Naive B cell (primary cell): ENCODE measurements at regions not wholly inside any gene's neighbourhood (a gene's known extent, or its start where the extent isn't known, plus 50 kb on each side); places are given as distances from the start of the nearest gene placed in this dataset.
A peak's percentile ranks its signal among the peaks of the same experiment; 100 is the strongest.
"Not testable (repeated sequence)": the region's sequence is repeated elsewhere in the genome, so short reads cannot be mapped to it uniquely, and the experiment has no call there.

ENCODE experiments used
- ATAC-seq, 2 donors: fragments of 150-1000 bp; cut with Tn5 transposase; 2 replicates each; pipeline ENCODE4 v1.10.0; 2021; ENCODE audit warnings: low read depth in 2 of 2, mild to moderate bottlenecking in 2 of 2, moderate library complexity in 2 of 2
- DNase-seq: peaks from one replicate; pipeline ENCODE4 v3.0.0; 2022
- H3K27ac Mint-ChIP-seq, 6 donors: one replicate each; pipeline ENCODE4 v1.8.0; 2020 to 2022; ENCODE audit warnings: mild to moderate bottlenecking in 6 of 6, mixed read lengths in 6 of 6, moderate library complexity in 5 of 6, inconsistent platforms in 2 of 6
- H3K27me3 Mint-ChIP-seq, 3 donors: one replicate each; pipeline ENCODE4 v1.8.0; 2021 to 2022; ENCODE audit warnings: mixed read lengths in 3 of 3, mild to moderate bottlenecking in 1 of 3
- H3K36me3 Mint-ChIP-seq, 2 donors: one replicate each; pipeline ENCODE4 v1.8.0; 2020 to 2022; ENCODE audit warnings: mixed read lengths in 2 of 2, inconsistent platforms in 1 of 2, mild to moderate bottlenecking in 1 of 2
- H3K4me1 Mint-ChIP-seq, 3 donors: one replicate each; pipeline ENCODE4 v1.8.0; 2020 to 2022; ENCODE audit warnings: mixed read lengths in 3 of 3, inconsistent platforms in 1 of 3, mild to moderate bottlenecking in 1 of 3, moderate library complexity in 1 of 3
- H3K4me3 Mint-ChIP-seq, 8 donors: one replicate each; pipeline ENCODE4 v1.8.0; 2020 to 2022; ENCODE audit warnings: mild to moderate bottlenecking in 8 of 8, mixed read lengths in 8 of 8, moderate library complexity in 8 of 8, inconsistent platforms in 2 of 8
- H3K9me3 Mint-ChIP-seq, 7 donors: one replicate each; pipeline ENCODE4 v1.8.0; 2020 to 2022; ENCODE audit warnings: mixed read lengths in 7 of 7, mild to moderate bottlenecking in 5 of 7, inconsistent platforms in 2 of 7, moderate library complexity in 1 of 7

- DNase-seq: no peak
- Mint-ChIP-seq H3K27ac (no peak overlapping the region), H3K27me3 (no peaks in the 10 kb centered on the region), H3K4me1 (peaks cover 0 to 4% (median 0%) of the 10 kb centered on the region in 3 donors), H3K4me3 (no peak overlapping the region), H3K9me3 (peaks cover 0 to 9% (median 0%) of the 10 kb centered on the region in 7 donors), H3K36me3 (no peaks in the 10 kb centered on the region)
- ATAC-seq: no peak
Measured at GRCh38 chr6:120290964-120291363, 941.4 kb upstream of the MAN1A1 start.

- DNase-seq (no peak), ATAC-seq (no peak)
- no peak overlapping the region for H3K27ac Mint-ChIP-seq
- H3K36me3 Mint-ChIP-seq: no peaks in the 10 kb centered on the region
- H3K4me3 Mint-ChIP-seq: no peak overlapping the region
- H3K4me1 Mint-ChIP-seq: no peaks in the 10 kb centered on the region
- no peaks in the 10 kb centered on the region for H3K27me3 Mint-ChIP-seq
- no peaks in the 10 kb centered on the region for H3K9me3 Mint-ChIP-seq
Measured at GRCh38 chr6:120282005-120282404, 932.4 kb upstream of the MAN1A1 start.

GRCh38 chr6:120279466-120280167 is 930.1 kb upstream of the MAN1A1 start:
- DNase-seq: no peak
- H3K4me3 Mint-ChIP-seq: no peak overlapping the region
- no peaks in the 10 kb centered on the region for H3K36me3 Mint-ChIP-seq
- H3K27ac Mint-ChIP-seq: no peak overlapping the region
- peaks cover 4 to 13% (median 12%) of the 10 kb centered on the region in 3 donors for H3K4me1 Mint-ChIP-seq
- no peaks in the 10 kb centered on the region for H3K9me3 Mint-ChIP-seq
- H3K27me3 Mint-ChIP-seq: no peaks in the 10 kb centered on the region
- ATAC-seq: no peak

- H3K27ac Mint-ChIP-seq: no peak overlapping the region
- no peaks in the 10 kb centered on the region for H3K36me3 Mint-ChIP-seq
- ATAC-seq (no peak), DNase-seq (no peak)
- H3K9me3 Mint-ChIP-seq: no peaks in the 10 kb centered on the region
- H3K4me1 Mint-ChIP-seq: peaks cover 10 to 21% (median 20%) of the 10 kb centered on the region in 3 donors
- H3K4me3 Mint-ChIP-seq: no peak overlapping the region
- no peaks in the 10 kb centered on the region for H3K27me3 Mint-ChIP-seq
Measured at GRCh38 chr6:120278689-120279396, 929.3 kb upstream of the MAN1A1 start.

GRCh38 chr6:120274547-120274946 is 925.0 kb upstream of the MAN1A1 start:
- Mint-ChIP-seq H3K9me3 (peaks cover 0 to 12% (median 7%) of the 10 kb centered on the region in 7 donors), H3K4me1 (peaks cover 16 to 25% (median 21%) of the 10 kb centered on the region in 3 donors), H3K27ac (peak overlapping the region; percentile 32 to 91 (median 65)), H3K4me3 (peak overlapping the region in 4 of 8 donors; percentile 7 to 76 (median 38)), H3K27me3 (no peaks in the 10 kb centered on the region), H3K36me3 (no peaks in the 10 kb centered on the region)
- DNase-seq: peak; percentile 45
- ATAC-seq: peak; percentile 95 to 99

- peak overlapping the region in 1 of 6 donors; percentile 37 for H3K27ac Mint-ChIP-seq
- ATAC-seq (no peak), DNase-seq (no peak)
- no peaks in the 10 kb centered on the region for H3K27me3 Mint-ChIP-seq
- H3K4me1 Mint-ChIP-seq: peaks cover 16 to 25% (median 21%) of the 10 kb centered on the region in 3 donors
- no peak overlapping the region for H3K4me3 Mint-ChIP-seq
- peaks cover 0 to 12% (median 7%) of the 10 kb centered on the region in 7 donors for H3K9me3 Mint-ChIP-seq
- no peaks in the 10 kb centered on the region for H3K36me3 Mint-ChIP-seq
Measured at GRCh38 chr6:120273411-120273810, 923.9 kb upstream of the MAN1A1 start.

GRCh38 chr6:120272038-120272437 is 922.5 kb upstream of the MAN1A1 start:
- H3K36me3 Mint-ChIP-seq: no peaks in the 10 kb centered on the region
- H3K4me1 Mint-ChIP-seq: peaks cover 16 to 25% (median 21%) of the 10 kb centered on the region in 3 donors
- no peak for ATAC-seq
- no peak overlapping the region for H3K27ac Mint-ChIP-seq
- DNase-seq: no peak
- peaks cover 0 to 12% (median 7%) of the 10 kb centered on the region in 7 donors for H3K9me3 Mint-ChIP-seq
- H3K4me3 Mint-ChIP-seq: no peak overlapping the region
- no peaks in the 10 kb centered on the region for H3K27me3 Mint-ChIP-seq

- H3K9me3 Mint-ChIP-seq: peaks cover 0 to 12% (median 9%) of the 10 kb centered on the region in 7 donors
- DNase-seq, ATAC-seq, H3K4me3 Mint-ChIP-seq, H3K27ac Mint-ChIP-seq, H3K27me3 Mint-ChIP-seq, H3K36me3 Mint-ChIP-seq, H3K4me1 Mint-ChIP-seq: not testable (repeated sequence)
Measured at GRCh38 chr6:120268256-120268655, 918.7 kb upstream of the MAN1A1 start.

GRCh38 chr6:120262354-120262753 is 912.8 kb upstream of the MAN1A1 start:
- Mint-ChIP-seq H3K27ac (no peak overlapping the region), H3K4me3 (no peak overlapping the region), H3K36me3 (no peaks in the 10 kb centered on the region), H3K9me3 (peaks cover 0 to 6% (median 2%) of the 10 kb centered on the region in 7 donors), H3K27me3 (peaks cover 0 to 7% (median 0%) of the 10 kb centered on the region in 3 donors), H3K4me1 (peaks cover 0 to 2% (median 0%) of the 10 kb centered on the region in 3 donors)
- no peak for ATAC-seq
- DNase-seq: no peak

GRCh38 chr6:120260636-120261035 is 911.1 kb upstream of the MAN1A1 start:
- no peak overlapping the region for H3K27ac Mint-ChIP-seq
- H3K4me3 Mint-ChIP-seq: no peak overlapping the region
- ATAC-seq: no peak
- no peaks in the 10 kb centered on the region for H3K36me3 Mint-ChIP-seq
- no peaks in the 10 kb centered on the region for H3K27me3 Mint-ChIP-seq
- no peak for DNase-seq
- H3K9me3 Mint-ChIP-seq: peaks cover 0 to 6% (median 2%) of the 10 kb centered on the region in 7 donors
- H3K4me1 Mint-ChIP-seq: peaks cover 0 to 2% (median 0%) of the 10 kb centered on the region in 3 donors

GRCh38 chr6:120254651-120255050 is 905.1 kb upstream of the MAN1A1 start:
- ATAC-seq (no peak), DNase-seq (no peak)
- H3K27ac Mint-ChIP-seq: peak overlapping the region in 1 of 6 donors; percentile 2
- H3K27me3 Mint-ChIP-seq: no peaks in the 10 kb centered on the region
- H3K4me1 Mint-ChIP-seq: peaks cover 0 to 3% (median 3%) of the 10 kb centered on the region in 3 donors
- H3K4me3 Mint-ChIP-seq: no peak overlapping the region
- peaks cover 0 to 3% (median 0%) of the 10 kb centered on the region in 7 donors for H3K9me3 Mint-ChIP-seq
- no peaks in the 10 kb centered on the region for H3K36me3 Mint-ChIP-seq

GRCh38 chr6:120248451-120248850 is 898.9 kb upstream of the MAN1A1 start:
- no peak overlapping the region for H3K27ac Mint-ChIP-seq
- ATAC-seq (no peak), DNase-seq (no peak)
- no peaks in the 10 kb centered on the region for H3K4me1 Mint-ChIP-seq
- H3K4me3 Mint-ChIP-seq: no peak overlapping the region
- H3K36me3 Mint-ChIP-seq: no peaks in the 10 kb centered on the region
- peaks cover 0 to 4% (median 0%) of the 10 kb centered on the region in 3 donors for H3K27me3 Mint-ChIP-seq
- peaks cover 0 to 11% (median 4%) of the 10 kb centered on the region in 7 donors for H3K9me3 Mint-ChIP-seq

- H3K9me3 Mint-ChIP-seq: peaks cover 10 to 45% (median 26%) of the 10 kb centered on the region in 7 donors
Measured at GRCh38 chr6:120237221-120237620, 887.7 kb upstream of the MAN1A1 start.

GRCh38 chr6:120230008-120230407 is 880.4 kb upstream of the MAN1A1 start:
- Mint-ChIP-seq H3K27ac (peak overlapping the region in 2 of 6 donors; percentile 16 to 58), H3K4me3 (no peak overlapping the region), H3K4me1 (peaks cover 1 to 5% (median 5%) of the 10 kb centered on the region in 3 donors), H3K36me3 (peaks cover 0 to 8% of the 10 kb centered on the region in 2 donors), H3K9me3 (peaks cover 5 to 41% (median 18%) of the 10 kb centered on the region in 7 donors), H3K27me3 (no peaks in the 10 kb centered on the region)
- DNase-seq (no peak), ATAC-seq (no peak)

More at GRCh38 chr6:120237221-120237620, 887.7 kb upstream of the MAN1A1 start:
- Mint-ChIP-seq H3K27me3 (no peaks in the 10 kb centered on the region), H3K4me1 (no peaks in the 10 kb centered on the region), H3K27ac (no peak overlapping the region), H3K36me3 (peaks cover 5 to 20% of the 10 kb centered on the region in 2 donors), H3K4me3 (no peak overlapping the region)
- no peak for DNase-seq
- no peak for ATAC-seq
